Upper lobe of left lung (tissue), 4 donors: ENCODE measurements at regions not wholly inside any gene's neighbourhood (a gene's known extent, or its start where the extent isn't known, plus 50 kb on each side); places are given as distances from the start of the nearest gene placed in this dataset.

Source experiments
- CTCF ChIP-seq, 6 experiments: fragments of 450-650 bp in 4 of 6; fragments of 200-600 bp in 2 of 6; sonication (generic) in 2 of 6; IDR thresholded peaks; one replicate each; pipeline ENCODE4 v1.5.1; 2016 to 2019; ENCODE audit warnings: antibody characterized with exemption in 6 of 6
- POLR2A ChIP-seq, 4 donors: fragments of 450-650 bp; IDR thresholded peaks; one replicate each; pipeline ENCODE4 v1.5.1; 2016 to 2017; ENCODE audit warnings: antibody characterized with exemption in 4 of 4, mild to moderate bottlenecking in 2 of 4
- POLR2AphosphoS5 ChIP-seq, 2 donors: sonication (generic); formaldehyde crosslinking; IDR thresholded peaks; one replicate each; pipeline ENCODE4 v1.5.1; 2017; ENCODE audit warnings: antibody characterized with exemption in 2 of 2

GRCh38 chr11:37557990-37558389 lies 960.0 kb upstream of the RAG2 start:
- TF ChIP-seq POLR2A (IDR thresholded peaks at IDR 0.05) (no peak), CTCF (IDR thresholded peaks at IDR 0.05) (no peak), POLR2AphosphoS5 (IDR thresholded peaks at IDR 0.05) (no peak)
